ENCODE measurements at regions not wholly inside any gene's neighbourhood (a gene's known extent, or its start where the extent isn't known, plus 50 kb on each side); places are given as distances from the start of the nearest gene placed in this dataset.

DNA sequence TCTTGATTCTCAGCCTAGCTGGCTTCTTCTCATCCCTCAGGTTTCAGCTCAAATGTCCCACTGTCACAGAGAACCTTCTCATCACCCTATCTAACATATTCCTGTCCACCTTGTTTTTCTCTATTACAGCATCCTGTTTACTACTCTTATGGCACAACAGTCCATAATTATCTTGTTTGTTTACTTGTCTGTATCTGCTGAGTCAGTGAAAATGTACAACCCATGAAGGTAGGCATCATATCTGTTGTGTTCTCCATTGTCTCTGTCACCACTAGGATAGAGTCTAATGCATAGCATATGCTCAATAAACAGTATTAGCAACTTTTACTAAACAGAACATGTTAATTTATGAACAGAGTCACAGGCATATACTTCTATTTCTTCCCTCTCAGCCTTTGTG is 261.7 kb downstream of the ETAA1 start:
- no peak for DNase-seq

DNA sequence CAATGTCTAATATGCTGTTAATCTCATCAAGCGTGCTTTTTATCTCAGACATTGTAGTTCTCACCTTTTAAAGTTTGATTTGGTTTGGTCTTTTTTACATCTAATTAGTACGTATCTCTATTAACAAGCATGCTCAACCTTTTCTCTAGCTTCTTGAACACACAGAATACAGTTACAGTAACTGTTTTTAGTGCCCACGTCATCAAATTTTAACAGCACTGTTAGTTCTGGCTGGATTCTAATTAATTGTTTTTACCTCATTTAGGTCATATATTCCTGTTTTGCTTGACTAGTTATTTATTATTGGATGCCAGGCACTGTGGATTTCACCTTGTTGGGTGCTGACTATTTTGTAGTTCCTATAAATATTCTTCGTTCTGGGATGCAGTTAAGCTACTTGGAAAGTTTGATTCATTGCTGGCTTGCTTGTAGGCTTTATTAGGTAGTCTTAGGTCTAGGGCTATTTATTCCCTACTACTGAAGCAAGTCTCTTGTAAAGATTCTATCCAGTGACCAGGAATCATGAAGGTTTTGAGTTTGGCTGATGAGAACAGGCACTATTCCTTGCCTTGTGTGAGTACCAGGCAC is 263.0 kb downstream of the ETAA1 start:
- DNase-seq, result no peak

DNA sequence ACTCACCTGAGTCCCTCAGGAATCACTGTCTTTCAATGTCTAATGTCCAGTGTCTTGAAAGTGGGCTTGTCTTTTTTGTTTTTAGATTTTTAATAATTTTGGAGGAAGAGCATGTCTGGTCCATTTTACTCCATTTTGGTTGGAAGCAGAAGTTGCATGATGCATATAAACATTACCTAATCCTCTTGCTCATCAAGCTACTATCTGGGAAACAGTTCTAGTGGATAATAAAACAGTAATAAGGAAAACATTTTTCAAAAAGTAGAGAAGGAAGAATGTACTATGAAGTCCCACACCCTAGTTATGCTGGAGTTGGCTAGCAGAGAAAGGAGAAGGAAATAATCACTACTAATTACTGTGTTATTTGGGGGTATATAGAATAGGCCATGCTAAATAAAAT is 263.7 kb downstream of the ETAA1 start:
- no peak for DNase-seq

DNA sequence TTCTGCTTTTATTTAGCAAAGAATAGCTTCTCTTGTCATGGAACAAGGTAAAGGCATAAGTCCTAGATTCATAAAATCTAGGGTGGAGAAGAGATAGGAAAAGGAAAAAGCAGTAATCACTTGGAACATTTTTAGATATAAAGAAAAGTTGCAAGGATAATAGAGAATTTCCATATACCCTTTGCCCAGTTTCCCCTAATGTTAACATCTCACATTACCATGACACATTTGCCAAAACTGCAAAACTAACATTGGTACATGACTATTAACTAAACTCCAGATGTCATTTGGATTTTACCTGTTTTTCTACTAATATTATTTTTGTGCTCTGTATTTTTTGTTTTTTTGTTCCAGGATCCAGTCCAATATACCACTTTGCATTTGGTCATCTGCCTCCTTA is 265.1 kb downstream of the ETAA1 start:
- no peak for DNase-seq

DNA sequence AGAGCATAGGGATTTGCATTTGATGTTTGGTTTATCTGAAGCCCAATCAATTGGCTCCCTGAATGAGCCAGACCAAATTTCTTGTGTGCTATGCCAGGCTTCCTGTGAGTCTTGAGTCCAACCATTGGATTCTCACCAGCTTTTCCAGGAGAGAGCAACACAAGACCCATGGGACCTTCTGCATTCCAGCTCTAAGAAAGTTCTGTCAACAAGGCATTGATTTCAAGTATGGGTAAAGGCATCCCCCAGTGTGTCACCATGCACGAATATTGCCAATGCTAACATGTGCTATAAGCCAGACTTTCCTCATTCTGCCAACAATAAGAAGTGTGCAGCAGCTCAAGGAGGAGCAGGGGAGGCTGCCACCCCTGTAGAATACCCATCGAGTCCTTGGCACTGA is 266.6 kb downstream of the ETAA1 start:
- DNase-seq, result no peak

DNA sequence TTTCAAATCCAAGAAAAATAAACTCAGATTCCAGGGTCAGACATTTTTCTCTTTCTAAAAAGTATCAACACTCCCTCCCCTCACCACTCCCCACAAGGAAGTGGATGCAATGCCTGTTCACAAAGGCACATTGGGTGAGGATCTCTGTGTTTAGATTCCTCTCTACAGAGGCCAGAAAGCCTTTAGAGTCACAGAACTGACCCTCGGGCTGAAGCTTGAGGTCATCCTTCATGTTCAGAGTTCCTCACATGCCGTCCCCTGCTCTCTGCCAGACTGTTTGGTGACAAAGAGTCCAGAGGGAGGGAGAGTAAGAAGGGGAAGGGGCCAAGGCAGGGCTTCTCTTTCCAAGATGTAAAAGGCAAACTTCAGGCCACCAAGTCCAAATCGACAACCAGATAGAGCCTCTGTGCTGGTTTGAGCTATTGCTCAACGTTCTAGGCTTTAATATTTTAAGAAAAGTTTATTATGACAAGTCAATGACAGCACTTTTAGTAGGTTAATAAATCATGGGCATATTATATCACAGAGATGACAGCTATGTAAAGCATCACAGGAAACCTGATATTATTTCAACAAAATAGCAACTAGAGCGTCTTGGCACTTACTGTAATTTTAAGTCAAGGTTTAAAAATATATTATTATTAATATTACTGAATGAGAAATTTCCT is 269.4 kb downstream of the ETAA1 start:
- DNase-seq, result no peak

DNA sequence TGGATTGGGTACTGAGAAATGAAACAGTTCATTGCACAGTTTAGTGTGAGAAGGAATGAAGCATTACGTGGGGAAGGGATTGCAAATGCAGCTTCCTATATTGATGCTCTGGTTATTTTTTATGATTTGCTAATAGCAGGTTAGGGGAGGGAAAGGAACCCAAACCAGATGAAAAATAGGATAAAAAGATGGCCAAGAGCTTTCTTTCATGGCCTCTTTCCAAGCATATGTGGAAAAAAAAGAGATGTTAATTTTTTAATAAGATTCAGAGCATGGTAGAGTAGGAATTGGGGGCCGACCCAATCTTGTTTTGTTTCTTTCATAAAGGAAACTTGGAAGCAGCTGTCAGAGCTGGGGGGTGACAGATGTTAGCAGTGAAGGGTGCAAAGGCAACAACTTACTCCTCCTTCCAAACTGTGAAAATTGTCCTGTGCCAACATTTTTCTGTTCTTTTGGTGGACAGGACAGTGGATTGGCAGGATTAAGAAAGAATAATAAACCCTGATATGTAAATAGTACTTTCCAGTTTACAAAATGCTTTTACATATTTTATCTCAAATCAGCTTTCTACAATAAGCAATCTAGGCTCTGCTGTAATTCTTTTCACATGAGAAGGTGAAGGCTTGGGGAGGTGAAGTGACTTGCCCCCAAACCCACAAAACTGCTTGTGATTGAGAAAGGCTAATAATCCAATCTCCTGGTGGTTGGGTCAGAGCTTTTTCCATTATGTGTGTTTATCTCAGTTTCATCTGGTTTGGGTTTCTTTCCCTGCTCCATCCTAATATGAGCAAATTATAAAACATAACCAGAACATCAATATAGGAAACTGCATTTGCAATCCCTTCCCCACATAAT is 270.1 kb downstream of the ETAA1 start:
- DNase-seq, result no peak

DNA sequence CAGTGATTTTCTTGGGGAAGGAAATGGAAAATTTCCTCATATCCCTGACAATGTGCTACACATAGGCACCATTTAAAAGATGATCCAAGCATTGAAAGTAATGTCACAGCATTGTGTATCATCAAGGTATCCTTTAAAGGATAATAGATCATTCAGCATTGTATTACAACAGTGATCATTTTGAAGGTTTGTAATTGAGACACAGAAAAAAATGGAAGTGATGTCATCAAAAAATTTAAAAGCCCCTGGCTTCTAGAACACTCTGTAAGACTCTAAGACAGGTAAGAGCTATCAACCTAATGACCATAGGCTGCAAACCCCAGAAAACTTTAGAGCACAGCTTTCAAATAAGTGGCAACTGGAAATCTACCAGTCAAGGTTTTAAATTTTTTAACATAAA is 271.4 kb downstream of the ETAA1 start:
- DNase-seq, result no peak

DNA sequence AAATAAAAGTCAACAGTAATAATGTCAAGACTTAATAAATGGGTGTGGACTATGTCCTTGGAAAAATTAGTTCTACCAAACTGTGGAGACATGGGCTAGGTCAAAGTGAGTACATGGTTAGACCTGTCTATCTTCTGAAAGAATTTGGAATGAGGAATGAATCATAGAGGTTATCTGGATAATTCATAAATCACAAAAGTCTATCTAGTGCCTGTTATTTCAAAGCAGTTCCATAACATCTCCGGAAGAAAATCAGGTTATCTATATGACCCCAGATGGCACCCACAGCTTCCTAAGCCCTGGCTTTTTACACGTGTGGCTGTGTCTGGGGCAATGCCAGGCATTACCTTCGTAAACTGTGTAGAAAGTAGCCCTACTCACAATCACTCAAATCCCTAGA is 272.0 kb downstream of the ETAA1 start:
- no peak for DNase-seq

DNA sequence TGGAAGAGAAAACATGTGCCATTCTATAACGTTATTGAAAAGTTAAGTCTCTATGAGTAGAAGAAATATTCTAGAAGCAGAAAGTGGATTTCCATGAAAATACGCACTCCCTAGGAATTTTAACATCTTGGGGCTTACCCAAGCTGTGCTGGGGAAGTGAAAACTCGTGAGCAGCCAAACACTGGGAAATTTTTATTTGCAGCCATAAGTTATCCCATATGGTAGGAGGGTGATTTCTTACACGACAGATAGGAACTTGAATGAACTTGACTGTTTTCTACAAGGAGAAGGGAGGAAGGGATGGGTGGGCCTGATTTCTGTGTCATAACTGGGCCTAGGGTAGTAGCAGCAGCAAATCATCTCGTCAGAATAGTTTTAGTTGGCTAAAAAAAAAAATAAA is 272.6 kb downstream of the ETAA1 start:
- DNase-seq, result no peak

DNA sequence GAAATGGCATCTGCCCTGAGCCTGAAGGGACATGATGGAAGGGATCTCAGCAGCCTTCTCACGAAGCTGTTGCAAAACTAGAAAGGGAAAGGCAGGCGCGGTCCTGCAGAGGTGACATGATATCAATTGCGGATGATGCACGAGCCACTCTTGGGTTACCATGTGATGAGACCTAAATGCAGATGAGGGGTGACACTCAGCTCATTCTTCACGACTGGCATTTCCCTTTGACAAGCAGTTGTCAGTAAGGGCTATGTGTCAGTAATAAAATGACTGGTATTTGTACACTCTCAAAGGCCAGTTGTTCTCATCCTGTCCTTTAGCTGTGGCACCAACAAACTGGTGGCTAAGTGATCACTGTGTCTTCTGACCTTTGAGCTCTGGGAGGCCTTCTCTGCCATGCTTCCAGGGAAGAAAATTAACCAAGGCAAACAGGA is 273.6 kb downstream of the ETAA1 start:
- DNase-seq, result no peak

DNA sequence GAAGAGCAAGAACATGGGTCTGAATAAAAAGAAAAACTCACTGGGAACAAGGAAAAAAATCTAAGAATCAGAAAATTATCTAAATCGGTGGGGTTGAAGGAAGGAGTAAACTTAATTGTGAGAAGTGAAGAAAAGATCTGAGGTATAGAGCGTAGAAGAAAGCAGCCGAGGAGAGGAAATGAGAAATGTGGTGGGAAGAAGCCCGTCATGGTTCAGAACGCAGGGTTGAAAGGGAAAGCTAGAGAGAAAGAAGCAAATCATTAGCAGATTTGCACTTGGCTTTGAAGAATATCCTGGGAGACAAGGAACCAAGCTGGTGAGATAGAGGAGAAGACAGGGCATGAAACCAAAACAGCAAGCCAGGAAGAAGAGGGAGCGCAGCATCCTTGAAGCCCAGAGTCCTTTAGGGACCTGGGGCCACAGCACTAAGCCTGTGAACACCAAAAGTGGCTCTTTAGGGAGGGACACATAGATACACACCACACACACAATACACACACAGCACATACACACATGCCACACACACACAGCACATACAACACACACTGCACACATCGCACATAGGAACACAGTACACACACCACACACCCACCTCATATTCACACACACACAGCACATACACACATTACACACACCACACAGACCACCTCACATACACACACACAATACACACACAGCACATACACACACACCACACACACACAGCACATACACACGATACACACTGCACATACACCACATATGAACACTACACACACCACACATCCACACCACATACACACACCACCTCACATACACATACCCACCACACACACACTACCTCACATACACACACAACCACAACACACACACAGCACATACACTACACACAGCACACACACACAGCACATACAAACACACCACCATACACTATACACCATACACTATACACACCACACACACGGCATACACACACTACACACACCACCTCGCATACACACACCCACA is 274.6 kb downstream of the ETAA1 start:
- no peak for DNase-seq

DNA sequence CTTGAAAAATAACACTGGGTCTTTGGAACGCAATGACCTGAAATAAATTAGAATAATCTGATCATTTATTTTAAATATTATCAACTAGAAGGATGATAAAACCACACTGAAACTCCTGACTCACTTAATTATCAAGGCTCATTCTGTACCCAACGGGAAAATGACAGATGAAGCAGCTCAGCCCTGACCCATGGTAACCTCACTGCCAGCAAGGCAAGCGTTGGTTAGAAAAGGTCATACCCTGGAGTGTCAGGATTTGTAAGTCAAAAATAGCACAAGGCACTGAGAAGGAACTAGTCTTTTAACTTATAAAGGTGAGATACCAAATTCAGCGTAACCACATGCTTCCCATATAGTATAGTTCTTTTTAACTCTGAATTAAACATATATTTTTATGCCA is 277.5 kb downstream of the ETAA1 start:
- DNase-seq, result no peak

DNA sequence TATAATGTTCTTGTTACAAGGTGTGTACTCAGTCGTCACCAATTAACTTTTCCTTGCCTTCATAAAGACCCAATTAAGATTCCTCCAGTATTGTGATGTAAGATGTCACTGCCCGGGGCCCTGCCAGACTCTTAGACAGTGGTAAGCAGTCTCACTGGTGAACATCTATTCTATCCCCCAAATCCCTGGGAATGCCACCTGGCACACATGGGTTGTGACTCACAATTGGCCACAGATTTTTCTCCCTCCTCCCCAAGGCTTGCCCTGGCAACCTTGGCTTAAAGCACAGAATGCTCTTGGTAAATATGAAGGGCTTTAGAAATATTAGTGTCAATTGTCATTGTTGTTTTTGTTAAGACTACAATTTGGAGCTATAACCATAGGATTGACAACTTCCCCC is 287.9 kb downstream of the ETAA1 start:
- DNase-seq, result no peak

DNA sequence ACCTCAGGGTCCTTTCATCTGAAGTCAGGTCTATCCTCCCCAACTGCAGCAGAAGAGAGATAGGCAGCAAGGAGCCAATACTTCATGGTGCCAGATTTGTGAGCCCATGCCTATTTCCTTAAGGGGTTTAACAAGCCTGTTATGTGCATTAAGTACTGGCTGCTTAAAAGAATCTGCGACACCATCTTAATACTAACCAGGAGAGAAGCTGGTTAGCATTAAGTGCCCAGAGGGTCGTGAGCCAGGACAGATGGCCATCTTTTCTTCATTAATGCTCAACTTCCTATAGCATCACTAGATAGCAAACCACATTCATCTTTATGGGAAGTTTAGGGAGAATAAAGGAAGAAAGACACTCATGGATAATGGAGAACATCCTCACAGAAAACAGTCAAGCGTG is 289.1 kb downstream of the ETAA1 start:
- no peak for DNase-seq

DNA sequence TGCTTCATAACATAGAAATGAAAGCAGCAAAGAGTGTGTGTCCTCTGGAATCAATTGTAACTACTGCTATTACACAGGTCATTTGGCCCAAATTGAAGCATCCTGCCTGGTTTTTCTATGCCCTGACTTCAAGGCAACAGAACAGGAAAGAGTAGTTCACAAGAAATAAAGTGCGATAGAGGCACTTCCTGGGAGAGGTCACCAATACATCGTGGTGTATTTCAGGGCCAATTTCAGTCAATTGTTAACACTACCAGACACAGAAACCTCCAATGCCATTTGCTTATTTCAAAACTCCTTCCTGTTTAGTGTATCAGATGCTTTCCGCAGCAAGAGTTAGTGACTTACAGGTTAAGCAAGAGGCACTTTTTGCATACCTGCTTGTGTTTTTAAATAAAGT is 292.1 kb downstream of the ETAA1 start:
- DNase-seq, result no peak

DNA sequence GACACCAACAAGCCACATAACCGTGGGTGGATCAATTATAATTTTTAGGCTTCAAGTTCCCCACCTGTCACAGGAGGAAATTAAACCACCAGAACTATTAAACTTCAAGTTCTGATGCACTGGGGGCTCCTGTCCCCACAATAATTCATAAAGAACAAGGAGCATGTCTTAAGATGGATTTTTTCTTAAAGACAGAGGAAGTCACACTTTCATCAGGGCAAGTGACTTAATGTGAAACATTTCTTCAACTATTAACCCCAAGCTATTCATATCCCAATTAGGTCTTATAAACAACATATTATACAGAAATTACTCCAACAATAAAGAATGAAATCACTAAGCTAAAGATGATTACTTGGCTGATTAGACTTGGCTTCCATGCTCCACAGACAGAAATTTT is 292.5 kb downstream of the ETAA1 start:
- no peak for DNase-seq

DNA sequence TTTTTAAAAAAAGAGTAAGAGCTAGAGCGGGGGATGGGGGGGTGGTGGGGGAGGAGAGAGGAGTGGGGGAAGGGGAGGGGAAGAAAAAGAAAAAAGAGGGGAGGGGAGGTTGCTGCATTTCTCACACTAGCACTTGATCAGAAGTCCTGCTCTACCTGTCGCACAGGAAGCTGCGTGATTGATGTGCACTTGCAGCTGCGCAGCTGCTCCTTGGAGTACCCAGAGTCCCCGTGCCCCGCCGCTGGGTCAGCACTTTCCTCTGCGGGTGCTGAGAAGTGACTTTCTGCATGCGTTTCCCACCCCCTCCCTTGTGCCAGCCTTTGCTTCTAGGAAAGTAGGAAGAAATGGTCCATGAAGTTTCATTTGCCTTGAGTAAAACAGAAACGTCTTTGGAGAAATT is 297.3 kb downstream of the ETAA1 start:
- DNase-seq, result peak; percentile 17 to 18

DNA sequence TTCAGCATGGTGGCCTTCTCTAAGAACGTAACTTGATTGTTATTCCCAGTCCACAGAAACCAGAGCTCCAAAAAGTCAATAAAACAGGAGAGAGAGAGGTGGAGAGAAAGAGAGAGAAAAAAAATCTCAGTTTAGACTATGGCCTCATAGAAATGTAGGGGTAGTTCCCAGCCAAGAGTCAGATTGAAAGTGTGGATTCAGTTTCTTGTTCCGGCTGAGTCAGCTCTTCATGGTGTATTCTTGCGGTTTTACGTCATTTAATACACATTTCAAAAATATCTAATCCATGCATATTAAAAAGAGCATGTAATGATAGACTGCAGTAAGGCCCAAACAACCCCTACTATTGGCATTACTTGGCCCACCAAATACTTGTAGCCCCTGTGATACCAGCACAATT is 303.9 kb downstream of the ETAA1 start:
- DNase-seq, result no peak

DNA sequence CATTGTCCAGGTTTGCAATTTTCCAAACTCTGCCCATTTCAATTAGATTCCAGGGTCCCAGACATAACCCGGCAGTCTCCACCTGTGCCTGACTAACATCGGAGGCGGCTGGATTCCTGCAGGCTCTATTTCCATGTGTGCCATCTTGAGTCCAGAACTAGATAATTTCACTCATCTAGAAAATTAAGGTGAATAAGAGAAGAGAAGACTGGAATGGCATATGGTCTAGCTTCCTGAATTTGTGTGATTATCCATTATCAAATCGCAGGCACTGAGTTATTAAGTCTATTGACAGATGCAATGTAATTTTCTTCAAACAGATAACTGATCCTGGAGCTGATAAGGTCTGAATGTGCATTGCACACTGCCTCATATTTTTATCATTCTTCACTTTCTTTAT is 305.2 kb downstream of the ETAA1 start:
- no peak for DNase-seq

DNA sequence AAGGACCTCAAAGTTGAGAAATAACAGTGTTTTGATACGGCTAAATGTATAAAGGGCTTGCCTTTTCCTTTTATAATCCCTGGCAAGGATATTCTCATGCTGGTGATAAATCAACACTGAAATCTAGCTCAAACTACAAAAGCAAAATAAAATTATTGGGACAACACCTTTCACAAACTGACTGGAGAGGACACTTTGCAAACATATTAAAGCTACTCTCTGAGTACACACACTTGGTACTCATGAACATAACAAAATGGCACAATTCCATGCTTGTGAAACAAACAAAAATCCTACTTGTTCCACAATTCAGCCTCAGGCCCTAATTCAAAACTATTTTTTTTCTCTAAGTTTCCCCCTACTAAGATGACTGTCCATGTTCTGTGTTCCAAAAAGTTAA is 305.8 kb downstream of the ETAA1 start:
- no peak for DNase-seq

DNA sequence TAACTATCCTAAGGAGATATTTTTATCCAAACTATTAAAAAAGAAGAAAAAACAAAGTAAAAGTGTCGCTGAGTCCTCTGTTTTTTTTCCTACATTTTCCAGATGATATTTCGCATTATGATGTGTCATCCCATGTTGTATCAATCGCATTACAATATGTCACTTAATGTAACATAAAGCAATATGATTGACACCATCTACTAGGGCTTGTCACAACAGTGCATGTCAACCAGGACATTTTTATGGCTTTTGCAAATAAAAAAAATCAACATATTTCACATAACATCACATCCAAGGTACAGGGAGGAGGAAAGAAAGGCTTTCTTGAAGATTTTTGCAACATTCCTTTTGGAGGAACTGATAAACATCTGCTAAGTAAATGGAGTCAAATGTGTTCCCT is 308.9 kb downstream of the ETAA1 start:
- no peak for DNase-seq

Measured in right lung (tissue), 2 donors.